Activated T-cell treated with anti-CD3 and anti-CD28 coated beads, Interleukin-2, amount 50 U/mL, for 4 hours (primary cell): ENCODE measurements at regions not wholly inside any gene's neighbourhood (a gene's known extent, or its start where the extent isn't known, plus 50 kb on each side); places are given as distances from the start of the nearest gene placed in this dataset.
"Not testable (repeated sequence)": the region's sequence is repeated elsewhere in the genome, so short reads cannot be mapped to it uniquely, and the experiment has no call there.

ENCODE experiments used
- ATAC-seq, 2 donors: fragments of 200-7000 bp; cut with Tn5 transposase; one replicate each; pipeline ENCODE4 v1.10.0; 2021
- DNase-seq: peaks from one replicate; pipeline ENCODE4 v3.0.0-alpha.2; 2020
- H3K27me3 Mint-ChIP-seq: one replicate; pipeline ENCODE4 v1.8.0; 2021; ENCODE audit warnings: low read depth, mixed read lengths
- H3K36me3 Mint-ChIP-seq: one replicate; pipeline ENCODE4 v1.8.0; 2022; ENCODE audit warnings: mixed read lengths; ENCODE audit not compliant: insufficient read depth
- H3K4me1 Mint-ChIP-seq: one replicate; pipeline ENCODE4 v1.8.0; 2021; ENCODE audit warnings: low read depth, mixed read lengths
- H3K4me3 Mint-ChIP-seq: one replicate; pipeline ENCODE4 v1.8.0; 2021; ENCODE audit warnings: mild to moderate bottlenecking, moderate library complexity, mixed read lengths
- H3K9me3 Mint-ChIP-seq: one replicate; pipeline ENCODE4 v1.8.0; 2021; ENCODE audit warnings: mixed read lengths

GRCh38 chr20:4635781-4636180, 50.5 kb upstream of the PRNP start:
- Mint-ChIP-seq H3K9me3 (no peaks in the 10 kb centered on the region), H3K36me3 (no peaks in the 10 kb centered on the region), H3K4me1 (no peaks in the 10 kb centered on the region), H3K4me3 (no peak overlapping the region), H3K27me3 (peaks cover 4% of the 10 kb centered on the region)
- DNase-seq (no peak), ATAC-seq (no peak)

GRCh38 chr20:4635342-4635741, 50.9 kb upstream of the PRNP start:
- H3K27me3 Mint-ChIP-seq: peaks cover 4% of the 10 kb centered on the region
- ATAC-seq: no peak
- no peaks in the 10 kb centered on the region for H3K9me3 Mint-ChIP-seq
- no peak for DNase-seq
- no peak overlapping the region for H3K4me3 Mint-ChIP-seq
- no peaks in the 10 kb centered on the region for H3K36me3 Mint-ChIP-seq
- H3K4me1 Mint-ChIP-seq: no peaks in the 10 kb centered on the region

- H3K9me3 Mint-ChIP-seq: no peaks in the 10 kb centered on the region
- H3K36me3 Mint-ChIP-seq: no peaks in the 10 kb centered on the region
- no peaks in the 10 kb centered on the region for H3K4me1 Mint-ChIP-seq
- no peak overlapping the region for H3K4me3 Mint-ChIP-seq
- no peak for ATAC-seq
- DNase-seq: no peak
- H3K27me3 Mint-ChIP-seq: peaks cover 4% of the 10 kb centered on the region
These were observed 52.5 kb upstream of the PRNP start for GRCh38 chr20:4633780-4634179.

- no peaks in the 10 kb centered on the region for H3K4me1 Mint-ChIP-seq
- ATAC-seq (no peak), DNase-seq (no peak)
- no peaks in the 10 kb centered on the region for H3K36me3 Mint-ChIP-seq
- no peak overlapping the region for H3K4me3 Mint-ChIP-seq
- H3K9me3 Mint-ChIP-seq: no peaks in the 10 kb centered on the region
- peaks cover 4% of the 10 kb centered on the region for H3K27me3 Mint-ChIP-seq
These were observed 52.9 kb upstream of the PRNP start for GRCh38 chr20:4633379-4633778.

- no peak for DNase-seq
- ATAC-seq: no peak
- Mint-ChIP-seq H3K36me3 (no peaks in the 10 kb centered on the region), H3K9me3 (no peaks in the 10 kb centered on the region), H3K4me1 (no peaks in the 10 kb centered on the region), H3K4me3 (no peak overlapping the region), H3K27me3 (peaks cover 4% of the 10 kb centered on the region)
These were observed 53.4 kb upstream of the PRNP start for GRCh38 chr20:4632876-4633275.

- H3K9me3 Mint-ChIP-seq: peaks cover 6% of the 10 kb centered on the region
- H3K4me1 Mint-ChIP-seq: no peaks in the 10 kb centered on the region
- no peak overlapping the region for H3K4me3 Mint-ChIP-seq
- ATAC-seq: no peak
- DNase-seq: no peak
- H3K36me3 Mint-ChIP-seq: no peaks in the 10 kb centered on the region
- H3K27me3 Mint-ChIP-seq: peaks cover 26% of the 10 kb centered on the region
These were observed 60.0 kb upstream of the PRNP start for GRCh38 chr20:4626228-4626627.

- H3K4me3 Mint-ChIP-seq: no peak overlapping the region
- no peaks in the 10 kb centered on the region for H3K36me3 Mint-ChIP-seq
- H3K9me3 Mint-ChIP-seq: peaks cover 6% of the 10 kb centered on the region
- no peak for ATAC-seq
- peaks cover 25% of the 10 kb centered on the region for H3K27me3 Mint-ChIP-seq
- DNase-seq: no peak
- no peaks in the 10 kb centered on the region for H3K4me1 Mint-ChIP-seq
These were observed 60.6 kb upstream of the PRNP start for GRCh38 chr20:4625687-4626086.

GRCh38 chr20:4624675-4625336, 61.5 kb upstream of the PRNP start:
- peaks cover 25% of the 10 kb centered on the region for H3K27me3 Mint-ChIP-seq
- not testable (repeated sequence) for DNase-seq, H3K4me1 Mint-ChIP-seq, H3K9me3 Mint-ChIP-seq, H3K36me3 Mint-ChIP-seq, ATAC-seq, H3K4me3 Mint-ChIP-seq

- peaks cover 17% of the 10 kb centered on the region for H3K27me3 Mint-ChIP-seq
- H3K4me3 Mint-ChIP-seq, DNase-seq, H3K36me3 Mint-ChIP-seq, H3K4me1 Mint-ChIP-seq, ATAC-seq: not testable (repeated sequence)
- H3K9me3 Mint-ChIP-seq: peaks cover 16% of the 10 kb centered on the region
These were observed 67.1 kb upstream of the PRNP start for GRCh38 chr20:4619144-4619543.

GRCh38 chr20:4617484-4617883, 68.8 kb upstream of the PRNP start:
- peaks cover 16% of the 10 kb centered on the region for H3K9me3 Mint-ChIP-seq
- ATAC-seq (no peak), DNase-seq (no peak)
- H3K27me3 Mint-ChIP-seq: peaks cover 8% of the 10 kb centered on the region
- H3K4me3 Mint-ChIP-seq: no peak overlapping the region
- H3K36me3 Mint-ChIP-seq: no peaks in the 10 kb centered on the region
- H3K4me1 Mint-ChIP-seq: peaks cover 8% of the 10 kb centered on the region

GRCh38 chr20:4617019-4617418, 69.2 kb upstream of the PRNP start:
- Mint-ChIP-seq H3K4me1 (peaks cover 8% of the 10 kb centered on the region), H3K36me3 (no peaks in the 10 kb centered on the region), H3K27me3 (peaks cover 5% of the 10 kb centered on the region), H3K4me3 (no peak overlapping the region), H3K9me3 (peaks cover 12% of the 10 kb centered on the region)
- no peak for DNase-seq
- ATAC-seq: no peak

GRCh38 chr20:4613718-4614620, 72.3 kb upstream of the PRNP start:
- ATAC-seq (peak; percentile 62 to 77), DNase-seq (peak; percentile 74)
- Mint-ChIP-seq H3K9me3 (peaks cover 10% of the 10 kb centered on the region), H3K27me3 (peaks cover 2% of the 10 kb centered on the region), H3K36me3 (no peaks in the 10 kb centered on the region), H3K4me3 (no peak overlapping the region), H3K4me1 (peaks cover 8% of the 10 kb centered on the region)

GRCh38 chr20:4613184-4613583, 73.1 kb upstream of the PRNP start:
- Mint-ChIP-seq H3K27me3 (peaks cover 2% of the 10 kb centered on the region), H3K36me3 (no peaks in the 10 kb centered on the region)
- no peak for ATAC-seq

GRCh38 chr20:4610871-4611270, 75.4 kb upstream of the PRNP start:
- H3K9me3 Mint-ChIP-seq: peaks cover 2% of the 10 kb centered on the region
- ATAC-seq: no peak
- no peaks in the 10 kb centered on the region for H3K36me3 Mint-ChIP-seq
- peaks cover 4% of the 10 kb centered on the region for H3K27me3 Mint-ChIP-seq
- no peak overlapping the region for H3K4me3 Mint-ChIP-seq
- peaks cover 8% of the 10 kb centered on the region for H3K4me1 Mint-ChIP-seq
- no peak for DNase-seq

More at GRCh38 chr20:4613184-4613583, 73.1 kb upstream of the PRNP start:
- H3K9me3 Mint-ChIP-seq: peaks cover 10% of the 10 kb centered on the region
- H3K4me1 Mint-ChIP-seq: peaks cover 8% of the 10 kb centered on the region
- H3K4me3 Mint-ChIP-seq: no peak overlapping the region
- DNase-seq: no peak

GRCh38 chr20:4609511-4609910, 76.7 kb upstream of the PRNP start:
- ATAC-seq: no peak
- Mint-ChIP-seq H3K9me3 (no peaks in the 10 kb centered on the region), H3K27me3 (peaks cover 8% of the 10 kb centered on the region), H3K36me3 (no peaks in the 10 kb centered on the region), H3K4me3 (no peak overlapping the region), H3K4me1 (peaks cover 8% of the 10 kb centered on the region)
- no peak for DNase-seq
